HG03064 (cell line): ENCODE measurements at regions not wholly inside any gene's neighbourhood (a gene's known extent, or its start where the extent isn't known, plus 50 kb on each side); places are given as distances from the start of the nearest gene placed in this dataset.
"Not testable (repeated sequence)": the region's sequence is repeated elsewhere in the genome, so short reads cannot be mapped to it uniquely, and the experiment has no call there.

ENCODE experiments used
- ATAC-seq: cut with Tn5 transposase; IDR thresholded peaks from one replicate; pipeline ENCODE4 v1.9.1; 2021; ENCODE audit warnings: low read depth; ENCODE audit not compliant: unreplicated experiment

GRCh38 chr3:99323940-99324339, 314.5 kb upstream of the COL8A1 start:
- ATAC-seq = no peak

- ATAC-seq = no peak
Measured at GRCh38 chr3:99322551-99322950, 315.8 kb upstream of the COL8A1 start.

GRCh38 chr3:99321261-99321660, 317.1 kb upstream of the COL8A1 start:
- no peak for ATAC-seq

- ATAC-seq = no peak
Measured at GRCh38 chr3:99319961-99320360, 318.4 kb upstream of the COL8A1 start.

GRCh38 chr3:99319450-99319849, 318.9 kb upstream of the COL8A1 start:
- ATAC-seq = no peak

GRCh38 chr3:99317201-99317600, 321.2 kb upstream of the COL8A1 start:
- no peak for ATAC-seq

- ATAC-seq = no peak
Measured at GRCh38 chr3:99315896-99316295, 322.5 kb upstream of the COL8A1 start.

- ATAC-seq = no peak
Measured at GRCh38 chr3:99313485-99313884, 324.9 kb upstream of the COL8A1 start.

- ATAC-seq = no peak
Measured at GRCh38 chr3:99298661-99299060, 339.7 kb upstream of the COL8A1 start.

- no peak for ATAC-seq
Measured at GRCh38 chr3:99295836-99296235, 342.6 kb upstream of the COL8A1 start.

- ATAC-seq = not testable (repeated sequence)
Measured at GRCh38 chr3:99294092-99294491, 344.3 kb upstream of the COL8A1 start.

GRCh38 chr3:99287876-99288275, 350.5 kb upstream of the COL8A1 start:
- ATAC-seq = no peak

GRCh38 chr3:99286266-99286845, 352.0 kb upstream of the COL8A1 start:
- no peak for ATAC-seq

GRCh38 chr3:99269606-99270351, 368.3 kb upstream of the DCBLD2 start:
- ATAC-seq = no peak

GRCh38 chr3:99256788-99257187, 355.3 kb upstream of the DCBLD2 start:
- ATAC-seq = no peak

GRCh38 chr3:99253963-99254355, 352.5 kb upstream of the DCBLD2 start:
- ATAC-seq = no peak

- ATAC-seq = no peak
Measured at GRCh38 chr3:99250821-99251355, 349.4 kb upstream of the DCBLD2 start.

- ATAC-seq = no peak
Measured at GRCh38 chr3:99250272-99250671, 348.8 kb upstream of the DCBLD2 start.

- no peak for ATAC-seq
Measured at GRCh38 chr3:99249627-99250026, 348.1 kb upstream of the DCBLD2 start.

GRCh38 chr3:99248913-99249312, 347.4 kb upstream of the DCBLD2 start:
- no peak for ATAC-seq

- no peak for ATAC-seq
Measured at GRCh38 chr3:99248130-99248529, 346.6 kb upstream of the DCBLD2 start.

GRCh38 chr3:99246010-99246654, 344.6 kb upstream of the DCBLD2 start:
- no peak for ATAC-seq
